GM18868 (cell line): ENCODE measurements at regions not wholly inside any gene's neighbourhood (a gene's known extent, or its start where the extent isn't known, plus 50 kb on each side); places are given as distances from the start of the nearest gene placed in this dataset.
"Not testable (repeated sequence)": the region's sequence is repeated elsewhere in the genome, so short reads cannot be mapped to it uniquely, and the experiment has no call there.

Source experiments
- ATAC-seq: cut with Tn5 transposase; IDR thresholded peaks from one replicate; pipeline ENCODE4 v1.9.1; 2021; ENCODE audit warnings: mild to moderate bottlenecking, moderate library complexity; ENCODE audit not compliant: unreplicated experiment

DNA sequence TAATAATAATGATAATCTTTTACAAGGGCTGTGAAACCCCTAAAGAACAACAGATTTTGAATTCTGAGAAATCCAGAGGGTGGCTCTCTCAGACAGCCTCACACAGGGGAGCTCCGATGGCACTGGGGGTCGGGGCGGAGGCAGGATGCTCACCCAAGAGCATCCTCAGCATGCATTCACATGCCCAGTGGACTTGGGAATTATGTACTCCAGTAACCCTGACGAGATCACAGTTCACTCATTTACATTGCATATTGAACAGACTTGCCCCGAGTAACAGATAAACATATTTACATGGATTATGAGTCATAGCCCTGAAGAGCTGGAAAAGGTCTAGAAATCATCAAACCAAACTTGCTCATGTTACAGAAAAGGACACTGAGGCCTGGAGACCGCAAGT, 482.7 kb upstream of the JARID2 start:
- ATAC-seq, result no peak

DNA sequence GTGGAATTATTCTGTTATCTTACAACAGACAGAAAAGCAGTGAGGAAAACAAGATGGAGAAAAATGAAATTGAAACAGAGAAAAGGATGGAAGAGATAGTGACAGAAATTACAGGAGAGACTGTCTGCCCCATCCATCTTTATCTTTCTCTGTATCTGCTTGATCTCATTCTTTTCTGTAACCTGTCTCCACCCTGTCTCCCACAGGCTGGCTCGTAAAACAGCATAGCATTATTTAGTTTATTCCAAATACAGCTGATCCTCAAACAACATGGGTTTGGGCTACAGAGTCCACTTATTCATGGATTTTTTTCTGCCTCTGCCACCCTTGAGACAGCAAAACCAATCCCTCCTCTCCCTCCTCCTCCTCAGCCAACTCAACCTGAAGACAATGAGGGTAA, 482.3 kb upstream of the JARID2 start:
- ATAC-seq, result no peak

DNA sequence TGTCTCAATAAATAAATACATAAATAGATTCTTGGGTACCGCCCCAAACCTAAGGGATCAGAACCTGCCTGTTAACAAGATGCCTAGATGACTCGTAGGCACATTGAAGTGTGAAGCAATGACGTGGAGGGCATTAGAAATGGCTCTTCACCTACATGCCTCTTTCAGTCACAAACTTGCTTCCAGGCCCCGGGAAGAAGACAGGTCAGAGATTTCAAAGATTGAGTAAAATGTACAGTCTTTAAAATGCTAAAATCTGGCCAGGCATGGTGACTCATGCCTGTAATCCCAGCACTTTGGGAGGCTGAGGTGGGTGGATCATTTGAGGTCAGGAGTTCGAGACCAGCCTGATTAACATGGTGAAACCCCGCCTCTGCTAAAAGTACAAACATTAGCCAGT, 480.8 kb upstream of the JARID2 start:
- no peak for ATAC-seq

DNA sequence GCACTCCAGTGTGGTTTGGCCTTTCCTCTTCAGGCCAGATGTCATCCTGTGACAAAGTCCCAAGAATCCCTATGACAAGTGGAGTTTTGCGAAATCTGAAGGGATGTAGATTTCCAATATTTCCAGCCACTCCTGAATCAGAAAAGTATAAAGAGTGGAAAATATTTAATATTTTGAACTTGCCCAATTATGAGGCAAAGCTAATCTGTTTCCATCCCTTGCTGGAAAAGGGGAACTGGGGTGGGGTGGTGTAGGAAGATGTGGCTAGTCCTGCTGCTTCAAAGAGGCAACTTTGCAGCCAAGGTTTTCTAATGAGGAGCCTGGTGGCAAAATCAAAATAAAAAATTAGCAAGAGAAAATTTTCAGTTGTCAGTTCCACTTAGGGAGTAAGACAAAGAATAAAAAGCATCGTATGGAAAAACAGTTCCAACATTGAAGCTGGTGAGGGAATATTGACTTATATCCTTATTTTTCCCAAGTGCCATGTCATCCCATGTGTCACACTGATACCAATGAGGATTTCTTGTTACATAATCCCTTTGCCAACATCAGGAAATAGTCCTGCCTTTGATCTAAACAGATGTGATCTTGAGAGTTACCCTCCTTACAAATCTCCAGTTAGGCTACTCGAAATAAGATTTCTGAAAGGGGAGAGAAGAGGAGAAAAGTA, 480.0 kb upstream of the JARID2 start:
- no peak for ATAC-seq

DNA sequence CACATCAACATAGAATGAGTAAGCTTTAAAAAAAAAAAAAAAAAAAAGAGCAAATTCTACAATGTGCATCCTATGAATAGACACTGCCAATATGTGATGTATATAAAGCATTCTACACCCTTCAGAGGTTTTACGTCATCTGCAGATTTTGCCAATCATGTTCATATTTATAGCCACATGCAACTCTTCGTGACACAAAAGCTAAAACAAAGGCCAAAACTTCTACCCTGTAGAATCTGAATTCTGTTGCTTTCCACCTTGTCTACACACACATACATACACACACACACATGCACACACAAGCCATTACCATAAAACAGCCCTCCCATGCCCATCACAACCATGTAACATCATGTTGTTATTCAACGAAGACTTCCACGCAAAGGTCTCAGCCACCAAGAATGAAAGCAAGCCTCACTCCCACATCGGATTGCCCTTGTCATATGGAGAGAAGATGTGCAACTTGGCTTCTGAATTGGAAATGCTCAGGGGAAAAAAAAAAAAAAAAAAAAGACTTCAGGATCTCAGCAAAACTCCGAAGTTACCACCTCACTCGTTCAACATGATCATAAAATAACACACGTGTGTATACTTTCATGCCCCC, 479.4 kb upstream of the JARID2 start:
- ATAC-seq, result no peak

DNA sequence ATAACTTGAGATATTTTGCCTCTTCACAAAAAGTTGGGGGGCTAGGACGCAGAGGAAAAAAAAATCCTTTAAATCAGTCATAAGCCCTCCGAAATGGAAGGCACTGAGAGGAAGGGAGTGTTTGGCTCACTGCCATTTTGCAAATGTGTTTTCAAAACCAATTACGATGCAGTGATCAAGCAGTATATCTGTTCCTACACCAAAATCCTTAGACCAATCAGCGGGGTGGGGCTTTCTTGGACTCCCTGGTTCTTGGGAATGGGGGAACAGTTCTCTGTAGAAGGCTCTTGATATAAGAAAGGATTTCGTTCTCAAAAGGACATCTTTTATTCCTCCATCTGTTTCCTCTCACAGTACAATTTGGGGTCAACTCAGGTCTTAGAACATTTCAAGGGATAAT, 478.6 kb upstream of the JARID2 start:
- ATAC-seq, result no peak

DNA sequence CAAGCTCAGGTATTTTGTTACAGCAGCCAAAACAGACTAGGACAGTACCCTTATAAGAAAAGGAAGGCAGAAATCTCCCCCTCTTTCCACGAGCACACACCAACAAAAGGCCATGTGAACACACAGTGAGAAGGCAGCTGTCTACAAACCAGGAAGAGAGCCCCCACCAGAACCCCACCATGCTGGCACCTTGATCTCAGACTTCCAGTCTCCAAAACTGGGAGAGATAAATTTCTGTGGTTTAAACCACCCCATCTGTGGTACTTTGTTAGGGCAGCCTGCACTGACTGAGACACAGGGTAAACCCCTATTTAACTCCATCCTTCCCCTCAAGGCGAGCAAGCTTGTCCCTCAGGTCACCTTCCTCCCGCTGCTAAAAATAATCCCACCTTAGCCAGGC, 475.8 kb upstream of the JARID2 start:
- no peak for ATAC-seq

DNA sequence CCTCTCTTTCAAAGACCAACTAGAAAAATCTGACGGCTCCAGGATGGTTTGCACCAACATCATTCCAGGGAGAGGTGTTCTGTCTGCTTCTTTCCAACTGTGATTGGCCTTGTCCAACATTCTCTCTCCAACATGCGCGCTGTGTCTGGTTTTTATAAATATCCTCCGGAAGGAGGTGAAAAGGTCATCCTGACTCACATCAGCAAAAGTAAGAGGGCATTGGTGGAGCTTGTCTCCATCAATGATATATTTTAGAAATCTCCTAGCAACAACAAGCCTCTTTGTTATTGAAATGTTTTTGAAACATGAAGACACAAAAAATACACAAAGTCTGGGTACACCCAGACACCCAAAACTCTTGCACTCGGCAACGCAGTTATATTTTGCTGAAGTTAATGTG, 475.3 kb upstream of the JARID2 start:
- no peak for ATAC-seq

DNA sequence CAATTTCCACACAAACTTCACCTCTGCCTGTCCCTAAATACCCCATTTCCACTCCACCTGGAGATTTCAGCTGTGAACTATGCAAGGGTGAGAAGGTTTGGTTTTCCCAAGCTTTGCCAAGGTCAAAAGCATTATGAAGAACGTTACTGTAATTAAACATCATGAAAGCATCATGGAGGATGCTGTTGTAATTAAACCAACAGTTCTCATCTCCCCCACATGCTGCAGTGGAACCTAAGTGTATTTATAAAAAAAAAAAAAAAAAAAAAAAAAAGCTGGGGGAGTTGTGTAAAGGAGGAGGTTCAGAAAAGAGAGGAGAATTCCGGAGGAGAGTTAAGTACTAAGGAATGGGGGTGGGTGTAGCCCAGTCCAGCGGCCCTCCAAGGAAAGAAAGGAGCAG, 474.9 kb upstream of the JARID2 start:
- ATAC-seq, result no peak

DNA sequence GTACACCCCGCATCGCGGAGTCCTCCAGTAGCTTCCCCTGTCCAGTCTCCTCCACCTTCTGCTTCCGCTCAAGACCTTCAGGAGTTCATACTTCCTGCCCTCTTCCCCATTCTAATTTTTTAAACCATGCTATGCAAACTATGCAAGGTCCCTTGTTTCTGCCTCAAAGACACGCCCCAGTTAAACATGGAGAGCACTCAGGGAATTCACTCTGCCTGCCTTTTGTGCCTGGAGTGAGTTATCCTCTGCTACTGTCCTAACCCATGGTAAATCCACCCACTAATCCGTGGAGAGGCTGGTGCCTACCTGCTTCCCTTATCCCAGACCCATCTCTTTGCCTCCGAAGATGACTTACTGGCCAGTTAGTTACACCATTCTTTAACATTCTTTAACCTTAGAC, 473.7 kb upstream of the JARID2 start:
- ATAC-seq, result no peak

DNA sequence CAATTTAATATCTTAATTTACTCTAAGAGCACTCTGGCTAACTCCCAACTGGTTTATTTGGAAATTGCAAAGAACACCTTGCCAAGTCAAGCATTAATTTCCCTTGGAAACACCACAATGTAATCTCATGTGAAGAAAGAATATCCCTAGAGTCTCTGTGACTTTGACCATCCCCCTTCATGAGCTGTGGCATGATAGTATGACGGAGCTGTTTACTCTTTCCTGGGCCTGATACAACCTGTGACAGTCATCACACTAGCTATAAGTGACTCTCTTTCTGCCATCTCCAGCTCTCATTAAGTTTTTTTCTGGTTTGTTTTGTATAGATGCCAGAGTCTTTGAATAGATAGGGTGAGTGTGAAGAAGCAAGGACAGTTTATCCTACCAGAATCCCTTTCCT, 470.3 kb upstream of the JARID2 start:
- no peak for ATAC-seq

DNA sequence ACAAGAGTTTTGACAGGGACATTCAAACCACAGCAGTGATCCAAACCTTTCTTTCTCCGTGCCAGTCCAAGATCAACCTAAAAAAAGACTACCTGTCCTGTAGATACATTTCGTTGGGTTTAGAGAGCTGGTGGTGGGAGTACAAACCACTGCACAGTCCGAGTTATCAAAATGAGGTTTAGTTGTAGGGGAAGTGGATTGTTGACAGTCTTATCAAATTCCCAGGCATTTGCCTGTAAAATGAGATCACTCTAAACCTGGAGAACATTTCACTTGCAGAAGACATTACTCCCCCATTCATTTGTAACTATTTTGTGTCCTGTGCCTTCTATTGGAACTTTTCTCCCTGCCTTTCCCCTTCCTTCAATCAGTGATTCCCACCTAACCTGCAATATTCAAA, 469.6 kb upstream of the JARID2 start:
- no peak for ATAC-seq

DNA sequence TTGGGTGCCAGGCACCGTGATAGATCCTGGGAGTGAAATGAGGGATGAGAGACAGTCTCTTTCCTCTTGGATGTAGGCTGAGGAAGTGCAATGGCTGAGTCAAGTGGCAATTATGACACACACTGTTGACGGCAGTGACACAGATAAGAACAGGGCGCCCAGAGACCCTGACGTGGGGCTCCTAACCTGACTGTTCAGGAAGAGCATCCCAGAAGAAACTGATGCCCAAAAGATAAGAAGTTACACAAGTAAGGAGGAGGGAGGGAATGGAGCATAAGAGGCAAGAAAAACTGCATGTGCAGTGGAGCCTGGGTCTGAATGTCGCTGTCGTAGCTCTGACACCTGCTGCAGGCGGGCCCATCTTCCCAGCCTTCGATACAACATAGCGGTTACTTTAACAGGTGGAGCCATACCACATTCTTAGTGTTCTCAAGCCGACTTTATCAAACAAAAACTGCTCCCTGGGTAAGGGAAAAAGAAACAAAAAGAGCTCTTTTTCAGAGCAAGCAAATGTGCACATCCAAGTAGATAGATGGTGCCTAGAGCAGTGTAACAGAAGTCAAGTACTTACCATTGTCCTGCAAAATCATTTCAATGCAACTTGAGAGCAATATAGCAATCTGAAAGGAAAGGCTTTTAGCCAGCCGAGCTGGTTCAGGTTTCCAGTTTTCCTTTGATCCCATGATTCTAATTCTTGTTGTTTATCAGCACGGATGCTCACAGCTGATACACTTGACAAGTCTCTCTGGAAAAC, 463.9 kb upstream of the JARID2 start:
- no peak for ATAC-seq

DNA sequence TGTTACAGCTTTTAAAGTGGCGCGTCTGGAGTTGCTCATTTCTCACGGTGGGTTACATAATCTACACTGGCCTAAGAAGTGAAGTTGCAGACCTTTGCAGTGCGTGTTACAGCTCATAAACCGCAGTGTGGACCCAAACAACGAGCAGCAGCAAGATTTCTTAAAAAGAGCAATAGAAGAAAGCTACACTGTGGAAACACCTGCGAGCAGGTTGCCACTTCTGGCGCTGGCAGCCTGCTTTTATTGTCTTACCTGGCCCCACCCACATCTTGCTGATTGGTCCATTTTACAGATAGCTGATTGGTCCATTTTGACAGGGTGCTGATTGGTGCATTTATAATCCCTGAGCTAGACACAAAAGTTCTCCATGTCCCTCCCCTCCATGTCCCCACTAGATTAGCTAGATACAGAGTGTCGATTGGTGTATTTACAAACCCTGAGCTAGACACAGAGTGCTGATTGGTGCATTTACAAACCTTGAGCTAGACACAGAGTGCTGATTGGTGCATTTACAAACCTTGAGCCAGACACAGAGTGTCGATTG, 462.9 kb upstream of the JARID2 start:
- ATAC-seq, result not testable (repeated sequence)

DNA sequence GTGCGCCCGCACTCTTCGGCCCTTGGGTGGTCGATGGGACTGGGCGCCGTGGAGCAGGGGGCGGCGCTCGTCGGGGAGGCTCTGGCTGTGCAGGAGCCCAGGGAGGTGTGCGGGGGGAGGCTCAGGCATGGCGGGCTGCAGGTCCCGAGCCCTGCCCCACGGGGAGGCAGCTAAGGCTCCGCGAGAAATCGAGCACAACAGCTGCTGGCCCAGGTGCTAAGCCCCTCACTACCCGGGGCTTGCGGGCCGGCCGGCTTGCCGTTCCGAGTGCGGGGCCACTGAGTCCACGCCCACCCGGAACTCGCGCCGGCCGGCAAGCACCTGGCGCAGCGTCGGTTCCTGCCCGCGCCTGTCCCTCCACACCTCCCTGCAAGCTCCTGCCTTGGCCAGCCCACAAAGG, 462.3 kb upstream of the JARID2 start:
- no peak for ATAC-seq

DNA sequence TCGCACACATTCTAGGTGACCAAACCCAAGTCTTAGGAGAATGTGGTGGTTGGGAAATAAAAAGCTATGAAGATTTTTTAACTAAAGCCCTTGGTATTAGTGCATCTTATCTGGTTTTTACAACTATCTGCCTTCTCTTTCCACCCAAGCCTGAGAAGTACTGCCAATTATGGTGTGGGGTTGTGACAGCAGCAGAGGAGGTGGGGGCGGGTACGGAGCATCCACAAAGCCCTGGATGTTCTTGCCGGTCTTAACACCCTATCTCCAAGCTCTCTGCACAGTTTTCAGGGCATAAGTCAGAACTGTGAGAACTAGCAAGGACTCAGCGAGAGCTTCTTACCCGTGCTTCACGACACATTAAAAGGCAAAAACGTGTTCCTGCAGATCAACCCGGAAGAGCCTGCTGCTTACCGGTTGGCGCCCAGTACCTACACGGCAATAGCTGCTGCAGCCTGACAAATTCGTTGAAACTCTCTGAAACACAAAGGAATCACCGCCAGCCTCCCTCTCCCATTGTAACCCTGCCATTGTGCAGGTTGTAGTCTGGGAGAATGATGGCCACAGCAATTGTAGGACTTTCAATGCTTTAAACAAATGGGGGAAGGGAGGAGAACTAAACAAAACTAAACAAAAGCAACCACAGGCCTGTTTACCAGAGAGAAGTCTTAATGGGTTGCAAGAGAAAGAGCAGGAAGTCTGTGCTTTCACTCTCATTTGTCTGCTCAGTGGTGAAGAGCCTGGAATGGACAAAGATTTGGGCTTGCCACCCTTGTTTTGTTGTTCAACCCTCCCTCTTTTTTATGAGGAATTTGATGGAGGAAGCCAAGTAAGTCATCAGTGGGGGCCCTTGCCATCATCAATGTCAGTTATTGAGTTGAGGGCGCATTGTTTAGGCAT, 461.0 kb upstream of the JARID2 start:
- no peak for ATAC-seq

DNA sequence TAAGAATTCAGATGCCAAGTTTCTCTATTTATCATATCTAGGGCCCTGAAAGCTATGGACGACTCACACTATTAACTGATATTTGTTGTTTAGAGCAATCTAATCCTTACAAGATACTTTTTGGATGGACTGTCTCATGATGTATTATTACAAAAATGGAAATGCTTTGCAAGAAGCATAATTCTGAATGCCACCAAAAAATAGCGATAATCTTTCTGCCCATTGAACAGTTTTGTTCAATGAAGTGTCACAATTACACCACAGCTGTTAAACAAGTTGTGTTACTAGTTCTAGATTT, 460.4 kb upstream of the JARID2 start:
- ATAC-seq, result no peak

DNA sequence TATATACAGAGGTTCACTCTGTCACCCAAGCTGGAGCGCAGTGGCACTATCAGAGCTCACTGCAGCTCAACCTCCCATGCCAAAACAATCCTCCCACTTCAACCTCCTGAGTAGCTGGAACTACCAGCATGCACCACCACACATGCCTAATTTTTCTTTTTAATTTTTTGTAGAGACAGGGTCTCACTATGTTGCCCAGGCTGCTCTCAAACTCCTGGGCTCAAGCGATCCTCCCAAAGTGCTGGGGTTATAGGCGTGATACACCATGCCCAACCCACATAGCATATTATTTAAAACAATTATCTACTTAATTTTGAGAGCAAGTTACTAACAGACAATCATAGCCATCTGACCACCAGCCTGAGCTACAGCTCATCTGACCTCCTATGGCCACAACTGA, 459.9 kb upstream of the JARID2 start:
- ATAC-seq, result no peak

DNA sequence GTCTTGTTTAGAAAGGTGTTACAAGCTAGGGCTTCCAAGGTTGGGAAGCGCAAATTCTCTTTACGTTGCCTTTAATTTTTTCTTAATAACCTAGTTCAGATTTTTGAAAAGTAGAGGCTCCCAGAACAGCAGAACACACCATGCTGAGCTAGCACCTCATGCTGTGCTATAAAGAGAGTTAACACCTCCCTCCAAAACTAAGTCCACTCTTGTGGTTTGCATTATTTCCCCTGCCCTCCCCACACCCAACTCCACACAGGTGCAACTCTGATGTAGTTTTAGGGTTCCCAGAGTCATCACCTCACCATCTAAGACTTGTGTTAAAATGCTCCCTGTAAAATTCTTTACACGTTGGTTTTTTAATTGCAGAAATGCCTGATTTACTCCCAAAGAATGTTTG, 459.4 kb upstream of the JARID2 start:
- no peak for ATAC-seq

DNA sequence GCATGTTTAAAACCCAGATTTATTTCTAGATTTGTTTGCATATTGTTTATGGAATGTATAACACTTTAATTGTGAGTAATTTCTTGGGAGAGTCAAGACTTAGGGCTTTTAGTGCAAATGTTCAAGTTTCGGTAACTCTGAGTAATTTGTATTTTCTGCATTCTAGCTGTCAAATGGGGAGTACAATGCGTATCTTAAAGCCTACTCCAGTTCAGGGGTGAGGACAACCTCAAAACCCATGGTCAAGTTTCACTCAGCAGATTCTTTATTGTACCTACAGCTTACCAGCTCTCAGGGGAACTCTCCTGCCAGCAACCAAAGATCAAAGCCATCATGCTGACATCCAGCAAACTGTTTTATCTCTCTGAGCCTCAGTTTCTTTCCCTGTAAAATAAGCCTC, 458.6 kb upstream of the JARID2 start:
- no peak for ATAC-seq

DNA sequence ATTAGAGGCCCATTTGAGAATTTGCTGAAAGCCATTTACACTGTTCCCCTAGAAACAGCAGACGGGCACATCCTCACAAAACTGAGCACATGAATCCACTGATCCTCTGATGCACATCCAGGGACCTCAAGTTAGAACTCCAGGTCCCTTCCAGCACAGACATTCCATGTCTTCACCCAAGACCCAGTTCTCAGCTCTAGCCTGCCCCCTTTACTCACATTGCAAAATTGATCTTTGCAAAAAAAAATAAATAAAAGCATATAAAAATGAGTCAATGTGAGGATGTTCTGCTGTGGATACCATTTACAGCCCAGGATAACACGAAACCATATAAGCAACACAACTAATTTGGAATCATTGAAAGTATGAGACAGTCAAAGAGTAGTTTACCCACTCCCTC, 458.2 kb upstream of the JARID2 start:
- ATAC-seq, result no peak
